ENCODE measurements at regions not wholly inside any gene's neighbourhood (a gene's known extent, or its start where the extent isn't known, plus 50 kb on each side); places are given as distances from the start of the nearest gene placed in this dataset.

GRCh38 chr4:115678425-115678941, 565.1 kb upstream of the NDST4 start:
- no peak for TF ChIP-seq CTCF (IDR thresholded peaks at IDR 0.05)
- no peak for TF ChIP-seq POLR2A (IDR thresholded peaks at IDR 0.05)
